Fibroblast of lung (primary cell): ENCODE measurements at regions not wholly inside any gene's neighbourhood (a gene's known extent, or its start where the extent isn't known, plus 50 kb on each side); places are given as distances from the start of the nearest gene placed in this dataset.

Experiments
- DNase-seq, 2 donors: peaks; one replicate each; pipeline versions ENCODE4 v3.0.0 to v3.0.0-alpha.2; 2010; ENCODE audit warnings: low read depth in 2 of 2
- H2AFZ ChIP-seq: 2 replicates; pipeline ENCODE4 v1.5.1; 2012; ENCODE audit warnings: low read length, control low read depth, inconsistent platforms
- H3K27ac ChIP-seq: 2 replicates; pipeline ENCODE4 v1.5.1; 2011; ENCODE audit warnings: low read length, control low read depth; ENCODE audit not compliant: insufficient read depth
- H3K27me3 ChIP-seq: 2 replicates; pipeline ENCODE4 v1.5.1; 2011; ENCODE audit warnings: mild to moderate bottlenecking, low read length; ENCODE audit not compliant: control insufficient read depth, insufficient read depth
- H3K36me3 ChIP-seq: 2 replicates; pipeline ENCODE4 v1.5.1; 2011; ENCODE audit warnings: low read length; ENCODE audit not compliant: control insufficient read depth, insufficient read depth
- H3K4me1 ChIP-seq: 2 replicates; pipeline ENCODE4 v1.5.1; 2011; ENCODE audit warnings: low read length; ENCODE audit not compliant: control insufficient read depth, insufficient read depth; ENCODE audit errors: extremely low read depth
- H3K4me2 ChIP-seq: 2 replicates; pipeline ENCODE4 v1.5.1; 2011; ENCODE audit warnings: low read length, control low read depth; ENCODE audit not compliant: insufficient read depth; ENCODE audit errors: extremely low read depth
- H3K4me3 ChIP-seq, 4 experiments: fragments of 200-600 bp in 1 of 4; sonication (generic) in 1 of 4; replicated peaks in 1 of 4; 2 replicates each; pipeline ENCODE4 v1.5.1; 2011 to 2016; ENCODE audit warnings: low read length in 4 of 4, low read depth in 3 of 4, mild to moderate bottlenecking in 3 of 4, control low read depth in 2 of 4, inconsistent platforms in 1 of 4, mixed read lengths in 1 of 4; ENCODE audit not compliant: insufficient read depth in 1 of 4; ENCODE audit errors: control extremely low read depth in 1 of 4
- H3K79me2 ChIP-seq: 2 replicates; pipeline ENCODE4 v1.5.1; 2012; ENCODE audit warnings: mild to moderate bottlenecking, low read length, inconsistent platforms; ENCODE audit not compliant: control insufficient read depth, insufficient read depth
- H3K9ac ChIP-seq: 2 replicates; pipeline ENCODE4 v1.5.1; 2011; ENCODE audit warnings: mild to moderate bottlenecking, low read length, control low read depth; ENCODE audit not compliant: insufficient read depth
- H3K9me3 ChIP-seq: 2 replicates; pipeline ENCODE4 v1.5.1; 2012; ENCODE audit warnings: low read depth, low read length; ENCODE audit not compliant: control insufficient read depth, insufficient read depth
- H4K20me1 ChIP-seq: 2 replicates; pipeline ENCODE4 v1.5.1; 2011; ENCODE audit warnings: low read length; ENCODE audit not compliant: control insufficient read depth, insufficient read depth; ENCODE audit errors: extremely low read depth
- CTCF ChIP-seq, 2 donors: IDR thresholded peaks in 1 of 2; conservative IDR thresholded peaks in 1 of 2; 1 replicate in 1 of 2; 2 replicates in 1 of 2; pipeline ENCODE4 v1.5.1; 2011 to 2012; ENCODE audit warnings: low read length in 2 of 2, control low read depth in 1 of 2, inconsistent platforms in 1 of 2, low read depth in 1 of 2, mild to moderate bottlenecking in 1 of 2
- EZH2 ChIP-seq: IDR thresholded peaks from 2 replicates; pipeline ENCODE4 v1.5.1; 2012; ENCODE audit warnings: low read length, control low read depth, mild to moderate bottlenecking; ENCODE audit errors: missing control alignments

- no peak for DNase-seq
- H3K79me2 ChIP-seq: no peaks in the 10 kb centered on the region
- TF ChIP-seq EZH2 (no peak), CTCF (conservative IDR thresholded peaks at IDR 0.05 in 1 of 2, IDR thresholded peaks at IDR 0.05 in 1 of 2; ENCODE audit: low read depth in 1 of 2, low read length in 2 of 2) (peak in 1 of 2 donors; percentile 13)
- H3K9ac ChIP-seq: no peak overlapping the region
- no peak overlapping the region for H3K4me3 ChIP-seq
- no peaks in the 10 kb centered on the region for H3K27me3 ChIP-seq
- no peaks in the 10 kb centered on the region for H4K20me1 ChIP-seq
- no peak overlapping the region for H3K4me2 ChIP-seq
- H3K36me3 ChIP-seq: no peaks in the 10 kb centered on the region
- no peak overlapping the region for H3K27ac ChIP-seq
- H3K4me1 ChIP-seq: no peaks in the 10 kb centered on the region
- H2AFZ ChIP-seq: no peak overlapping the region
- no peaks in the 10 kb centered on the region for H3K9me3 ChIP-seq
These were observed 281.7 kb upstream of the CXADR start for GRCh38 chr21:17231124-17231523.

GRCh38 chr21:17231771-17232170 is 281.1 kb upstream of the CXADR start:
- no peak overlapping the region for H3K4me2 ChIP-seq
- H3K4me1 ChIP-seq: no peaks in the 10 kb centered on the region
- H4K20me1 ChIP-seq: no peaks in the 10 kb centered on the region
- no peak overlapping the region for H3K4me3 ChIP-seq
- no peak overlapping the region for H2AFZ ChIP-seq
- no peak overlapping the region for H3K27ac ChIP-seq
- TF ChIP-seq CTCF (conservative IDR thresholded peaks at IDR 0.05 in 1 of 2, IDR thresholded peaks at IDR 0.05 in 1 of 2; ENCODE audit: low read depth in 1 of 2, low read length in 2 of 2): no peak
- no peak for TF ChIP-seq EZH2
- no peaks in the 10 kb centered on the region for H3K9me3 ChIP-seq
- DNase-seq: no peak
- no peaks in the 10 kb centered on the region for H3K27me3 ChIP-seq
- H3K79me2 ChIP-seq: no peaks in the 10 kb centered on the region
- no peaks in the 10 kb centered on the region for H3K36me3 ChIP-seq
- no peak overlapping the region for H3K9ac ChIP-seq

GRCh38 chr21:17238468-17238867 is 274.4 kb upstream of the CXADR start:
- Histone ChIP-seq H3K9ac (no peak overlapping the region), H3K4me1 (no peaks in the 10 kb centered on the region), H4K20me1 (no peaks in the 10 kb centered on the region), H3K79me2 (no peaks in the 10 kb centered on the region), H2AFZ (no peak overlapping the region), H3K4me3 (no peak overlapping the region), H3K9me3 (no peaks in the 10 kb centered on the region), H3K4me2 (no peak overlapping the region), H3K27me3 (no peaks in the 10 kb centered on the region), H3K27ac (no peak overlapping the region), H3K36me3 (no peaks in the 10 kb centered on the region)
- DNase-seq: no peak
- TF ChIP-seq CTCF (conservative IDR thresholded peaks at IDR 0.05 in 1 of 2, IDR thresholded peaks at IDR 0.05 in 1 of 2; ENCODE audit: low read depth in 1 of 2, low read length in 2 of 2) (no peak), EZH2 (no peak)
